ENCODE measurements at regions not wholly inside any gene's neighbourhood (a gene's known extent, or its start where the extent isn't known, plus 50 kb on each side); places are given as distances from the start of the nearest gene placed in this dataset.
A peak's percentile ranks its signal among the peaks of the same experiment; 100 is the strongest.

DNA sequence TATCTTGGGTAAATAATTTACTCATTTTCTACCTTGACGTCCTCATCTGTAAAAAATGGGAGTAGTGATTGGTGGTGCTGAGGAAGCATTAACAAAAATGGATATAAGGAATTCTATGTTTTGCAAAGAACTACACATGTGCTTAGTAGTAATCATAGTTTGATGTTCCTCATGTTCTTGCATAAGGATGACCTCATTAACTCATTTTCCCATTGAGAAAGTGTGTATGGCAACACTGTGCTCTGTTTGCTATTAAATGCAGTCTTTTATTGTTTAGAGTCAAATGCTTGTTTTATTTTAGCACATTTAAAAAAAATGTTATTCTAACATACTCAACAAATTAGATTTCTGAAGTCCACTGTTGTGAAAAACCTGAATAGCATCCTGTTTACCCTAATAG, 211.2 kb upstream of the RSPO3 start:
- no peak for DNase-seq (ENCODE audit: low spot score)

DNA sequence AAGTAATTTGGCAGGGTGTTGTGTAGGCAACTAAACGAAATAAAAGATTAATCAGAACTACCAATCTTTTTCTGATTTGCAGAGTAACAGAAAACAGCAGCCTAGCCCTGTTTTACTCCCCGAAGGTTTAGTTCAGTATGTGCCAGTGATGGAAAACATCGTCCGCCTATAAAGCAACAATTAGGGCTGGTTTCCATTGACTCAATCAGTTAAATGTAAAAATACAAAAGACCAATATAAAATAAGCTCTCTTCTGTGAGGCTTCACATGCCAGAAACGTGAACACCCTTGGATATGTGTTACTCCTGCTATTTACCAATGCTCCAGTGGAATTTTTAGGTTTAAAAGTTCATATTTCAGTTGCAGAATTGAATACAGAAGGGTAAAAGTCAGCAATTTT, 210.5 kb upstream of the RSPO3 start:
- no peak for DNase-seq (ENCODE audit: low spot score)

DNA sequence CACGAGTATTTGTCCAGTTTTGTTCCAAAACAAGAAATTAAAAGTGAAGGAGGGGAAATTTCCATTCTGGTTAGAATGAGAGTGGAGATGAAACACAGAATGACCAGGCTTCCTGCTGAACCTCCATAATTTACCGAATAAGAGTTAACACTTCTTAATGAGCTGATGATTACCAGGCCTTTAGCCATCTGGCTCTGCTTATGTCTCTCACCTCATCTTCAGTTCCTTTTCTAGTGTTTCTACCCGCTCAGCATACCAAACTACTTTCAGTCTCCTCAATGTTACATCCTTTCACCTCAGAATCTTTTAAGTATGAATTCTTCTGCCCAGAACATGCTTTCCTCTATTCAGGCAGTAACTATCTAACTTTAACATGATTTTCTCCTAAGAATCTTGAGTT, 209.0 kb upstream of the RSPO3 start:
- no peak for DNase-seq (ENCODE audit: low spot score)

DNA sequence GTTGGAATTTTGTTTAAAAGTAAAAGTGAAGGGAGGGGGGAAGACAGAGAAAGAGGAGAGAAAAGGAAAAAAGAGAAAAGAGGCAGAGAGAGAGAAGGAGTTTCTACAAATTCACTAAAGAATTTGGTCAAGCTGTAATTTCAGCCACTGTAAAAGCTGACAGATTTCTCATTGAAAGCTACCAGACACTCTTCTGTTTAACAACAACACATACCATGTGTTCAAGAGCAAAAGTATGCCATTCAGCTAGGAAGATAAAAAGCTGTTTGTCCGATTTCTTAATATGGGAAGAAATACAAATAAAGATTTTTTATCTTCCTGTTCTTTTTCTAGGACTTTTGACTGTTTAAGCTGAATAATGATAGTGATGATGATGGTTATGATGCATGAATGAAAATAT, 204.8 kb upstream of the RSPO3 start:
- no peak for DNase-seq (ENCODE audit: low spot score)

DNA sequence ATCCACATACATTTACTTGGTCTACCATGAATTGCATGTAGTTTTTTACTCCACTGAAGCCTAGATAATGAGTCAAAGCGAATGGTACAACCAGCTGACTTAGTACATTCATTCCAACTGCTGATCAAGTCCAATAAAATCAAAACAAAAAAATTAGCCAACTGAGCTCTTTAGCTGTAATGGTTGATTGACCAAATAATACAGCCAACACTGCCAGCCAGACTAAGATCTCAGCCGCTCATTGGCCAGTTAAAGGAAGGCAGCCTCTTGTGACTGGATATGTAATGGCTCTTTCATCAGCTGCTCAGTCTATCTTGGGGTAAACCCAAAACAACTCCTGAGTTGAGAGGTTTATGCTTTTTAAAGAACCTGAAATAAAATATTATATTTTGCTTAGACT, 204.3 kb upstream of the RSPO3 start:
- DNase-seq (ENCODE audit: low spot score) = no peak

DNA sequence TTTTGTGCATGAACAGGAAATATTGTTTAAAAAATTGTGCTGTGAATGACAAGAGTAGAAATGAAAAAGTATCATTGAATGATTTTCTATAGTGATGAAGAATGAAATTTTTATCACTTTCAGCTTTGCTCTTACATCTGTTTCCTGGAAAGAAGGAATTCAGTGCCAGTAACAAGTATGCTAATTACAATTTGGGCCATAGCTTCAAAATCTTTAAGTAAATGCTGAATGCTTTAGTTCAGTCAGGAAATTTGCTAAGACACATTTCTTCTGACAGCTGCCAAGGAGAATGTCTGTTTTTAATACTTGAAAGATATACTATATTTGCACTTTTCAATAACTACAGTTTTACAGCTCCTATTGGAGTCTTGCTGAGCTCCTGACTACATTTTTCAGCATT, 203.7 kb upstream of the RSPO3 start:
- DNase-seq (ENCODE audit: low spot score) = no peak

DNA sequence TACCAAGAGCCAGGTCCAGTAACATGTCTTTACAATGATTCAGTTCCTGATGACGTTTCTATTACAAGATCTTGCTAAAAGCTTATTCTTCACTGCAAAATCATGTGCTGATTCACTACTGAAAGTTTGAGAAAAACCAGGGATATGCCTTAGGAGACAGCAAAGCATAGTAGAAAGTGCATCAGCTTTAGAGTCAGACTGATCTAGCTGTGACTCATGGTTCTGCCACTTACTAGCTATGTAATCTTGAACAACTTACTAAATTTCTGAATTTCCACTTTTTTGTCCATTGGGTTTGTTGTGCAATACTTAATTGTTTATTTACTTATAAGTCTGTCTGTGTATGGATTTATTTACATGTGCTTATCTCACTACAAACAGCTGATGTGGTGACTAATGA, 198.5 kb upstream of the RSPO3 start:
- no peak for DNase-seq (ENCODE audit: low spot score)

DNA sequence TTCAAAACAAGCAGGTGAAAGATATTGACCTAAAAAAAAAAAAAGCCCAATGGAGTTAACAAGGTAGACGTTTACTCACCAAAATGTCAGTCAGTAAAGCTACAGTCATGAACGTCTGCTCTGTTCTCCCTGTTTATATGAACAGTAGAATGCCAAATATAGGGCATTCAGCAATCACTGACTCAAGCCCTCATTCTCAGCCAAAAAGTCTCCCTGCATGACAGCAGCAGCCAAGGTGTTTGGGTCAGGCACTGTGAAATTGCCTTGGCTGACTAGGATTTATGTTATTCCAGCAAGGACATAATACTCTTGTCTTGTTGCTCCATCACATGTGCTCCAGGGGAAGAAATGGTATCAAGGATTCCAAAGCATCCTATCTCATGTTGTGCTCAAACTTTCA, 194.7 kb upstream of the RSPO3 start:
- no peak for DNase-seq (ENCODE audit: low spot score)

DNA sequence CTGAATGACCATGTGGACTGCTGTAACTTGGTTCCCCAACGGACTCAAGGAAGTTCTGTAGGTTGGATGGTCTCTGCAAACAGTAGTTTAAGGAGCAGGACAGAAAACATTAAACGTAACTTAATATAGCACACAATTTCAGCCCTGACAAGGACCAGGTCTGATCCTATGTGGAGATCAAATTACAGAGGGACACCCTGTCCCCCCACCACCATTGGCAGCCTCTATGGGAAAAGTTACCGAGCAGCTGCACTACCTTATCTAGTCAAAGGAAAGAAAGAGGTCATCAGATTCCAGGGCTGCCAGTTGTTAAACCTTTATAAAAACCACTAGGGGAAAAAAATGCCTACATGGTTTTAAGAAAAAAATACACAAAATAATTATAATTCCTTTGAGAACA, 191.5 kb upstream of the RSPO3 start:
- no peak for DNase-seq (ENCODE audit: low spot score)

DNA sequence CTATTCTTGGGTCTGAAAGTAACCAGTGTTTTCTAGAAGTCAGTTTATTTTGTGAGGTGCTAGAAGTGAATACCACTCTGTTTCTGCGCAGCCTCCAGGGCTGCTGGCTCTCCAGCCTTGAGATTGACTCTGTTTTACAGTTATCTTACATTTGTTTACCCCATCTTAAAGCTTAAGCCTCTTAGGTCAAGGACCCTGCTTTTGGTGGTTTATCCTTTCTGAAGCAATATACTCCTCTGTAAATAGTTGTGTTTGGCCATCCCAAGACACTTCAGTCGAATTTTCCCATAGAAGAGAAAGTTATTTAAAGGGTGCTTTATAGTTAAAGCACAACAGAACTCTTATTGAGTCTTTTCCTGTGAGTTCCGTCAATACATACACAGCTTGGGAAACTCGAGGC, 190.6 kb upstream of the RSPO3 start:
- no peak for DNase-seq (ENCODE audit: low spot score)

DNA sequence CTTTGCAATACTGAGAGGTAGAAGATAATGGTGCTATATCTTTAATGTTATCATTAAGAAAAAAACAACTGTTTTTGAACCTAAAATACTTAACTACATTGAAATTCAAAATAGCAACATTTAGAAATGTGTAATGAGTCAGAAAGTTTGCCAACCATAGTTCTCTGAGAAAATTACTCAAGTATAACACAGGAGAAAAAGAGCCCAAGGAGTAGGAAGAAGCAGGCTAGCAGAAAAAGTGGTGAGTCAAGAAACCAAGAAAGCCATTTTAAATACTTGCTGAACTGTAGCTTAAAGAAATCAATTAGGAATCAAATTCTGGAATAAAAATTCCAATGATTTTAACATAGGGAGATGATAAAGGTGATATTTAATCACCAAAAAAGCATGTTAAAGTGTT, 181.0 kb upstream of the RSPO3 start:
- DNase-seq (ENCODE audit: low spot score) = no peak

DNA sequence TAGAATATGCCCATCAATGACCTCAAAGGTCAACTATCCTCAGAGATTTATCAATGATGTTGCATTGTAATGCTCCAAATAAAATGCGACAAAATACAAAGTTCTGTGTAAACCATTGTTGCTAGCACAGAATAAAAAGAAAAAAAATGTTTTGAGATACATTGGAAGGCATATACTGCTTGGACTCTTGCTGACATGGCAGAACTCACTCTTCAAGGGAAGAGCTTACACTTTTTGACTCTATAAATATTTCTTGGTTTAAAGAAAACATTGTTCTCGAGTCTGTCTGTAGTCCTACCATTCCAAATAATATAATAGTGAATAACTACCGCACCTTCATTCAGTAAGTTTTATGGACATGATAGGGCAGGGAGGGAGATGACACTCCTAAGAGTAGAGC, 178.7 kb upstream of the RSPO3 start:
- DNase-seq (ENCODE audit: low spot score) = no peak

DNA sequence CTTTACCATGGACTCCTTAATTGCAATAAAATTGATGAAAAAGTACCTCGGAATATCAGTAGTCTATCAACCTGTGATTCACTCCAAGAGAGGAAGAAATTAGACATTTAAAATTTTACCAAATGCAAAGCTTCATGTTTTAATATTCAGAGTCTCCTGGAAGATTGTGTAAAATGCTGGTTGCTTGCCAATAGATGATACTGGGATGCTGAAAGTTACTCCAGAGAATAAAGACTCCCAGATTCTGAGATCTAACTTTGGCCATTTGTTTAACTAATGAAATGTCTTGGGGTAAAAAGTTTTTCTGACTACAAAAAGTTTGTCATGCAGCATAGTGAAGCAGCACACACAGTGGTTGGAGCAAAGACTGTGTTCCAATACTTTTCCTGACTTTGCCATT, 176.7 kb upstream of the RSPO3 start:
- no peak for DNase-seq (ENCODE audit: low spot score)

DNA sequence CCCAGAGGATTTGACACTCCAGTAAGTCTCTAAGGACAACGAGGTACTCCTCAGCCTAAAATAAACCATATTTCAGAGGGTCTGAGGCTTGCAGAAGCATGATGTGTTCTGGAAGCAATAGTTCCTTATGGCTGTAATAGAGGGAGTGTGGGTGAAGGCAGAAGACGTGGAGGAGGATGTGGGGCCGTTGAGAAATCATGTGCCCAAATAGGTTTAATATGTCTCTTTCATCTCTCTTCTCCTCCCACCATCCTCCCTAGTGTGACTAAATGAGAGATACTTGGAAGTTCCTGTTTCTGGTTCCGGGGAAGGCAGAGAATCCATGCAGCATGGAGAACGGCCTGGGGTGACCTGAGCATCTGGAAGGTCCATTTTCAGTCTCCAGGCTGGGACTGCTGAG, 174.0 kb upstream of the RSPO3 start:
- no peak for DNase-seq (ENCODE audit: low spot score)

DNA sequence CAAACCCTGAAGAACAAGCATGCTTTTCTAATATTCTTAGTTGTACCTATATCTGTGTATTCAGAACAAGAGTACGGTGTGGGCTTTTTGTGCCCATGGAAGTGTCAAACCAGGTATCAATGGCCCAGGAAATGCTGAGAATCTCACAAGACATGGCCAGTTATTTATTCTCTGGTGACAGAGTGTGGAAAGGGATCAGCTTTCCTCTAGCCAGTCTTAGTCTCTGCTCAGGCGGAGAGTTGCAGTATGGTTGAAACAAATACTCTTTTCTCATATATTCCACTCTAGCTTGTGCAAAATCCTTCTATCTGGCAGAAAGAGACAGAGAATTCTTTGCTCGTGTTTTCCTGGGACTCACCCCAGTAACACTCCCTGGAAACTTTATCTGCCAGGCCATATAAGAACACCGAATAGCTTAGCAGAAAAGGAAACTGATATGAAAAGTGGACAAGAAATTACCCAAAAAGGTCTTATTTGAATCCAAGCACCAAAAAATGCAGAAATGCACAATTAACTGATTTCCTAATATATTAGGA, 173.3 kb upstream of the RSPO3 start:
- DNase-seq (ENCODE audit: low spot score) = no peak

DNA sequence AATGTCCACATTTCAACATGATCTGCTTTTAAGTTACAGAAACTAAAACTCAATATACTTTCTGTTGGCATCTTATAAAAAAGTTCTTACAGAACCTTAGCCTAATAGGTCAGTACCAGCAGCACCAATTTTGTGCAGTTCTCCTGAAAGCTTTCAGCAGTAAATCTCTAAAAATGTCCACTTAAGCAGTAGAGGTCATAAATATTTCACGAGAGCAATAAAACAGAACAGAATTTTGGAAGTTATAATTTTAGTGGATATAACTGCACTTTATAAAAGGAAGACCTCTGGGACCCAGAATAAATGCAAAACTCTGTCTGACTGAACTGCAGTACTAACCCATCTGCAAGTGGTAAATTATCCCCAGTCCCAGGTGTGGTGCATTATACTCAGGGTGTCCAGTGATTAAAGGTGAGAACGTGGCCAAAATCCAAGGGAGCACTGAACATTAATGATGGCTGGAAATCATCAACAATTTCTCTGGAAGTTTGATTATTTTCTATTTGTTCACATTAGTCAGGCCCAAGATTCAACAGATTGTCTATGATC, 172.6 kb upstream of the RSPO3 start:
- no peak for DNase-seq (ENCODE audit: low spot score)

DNA sequence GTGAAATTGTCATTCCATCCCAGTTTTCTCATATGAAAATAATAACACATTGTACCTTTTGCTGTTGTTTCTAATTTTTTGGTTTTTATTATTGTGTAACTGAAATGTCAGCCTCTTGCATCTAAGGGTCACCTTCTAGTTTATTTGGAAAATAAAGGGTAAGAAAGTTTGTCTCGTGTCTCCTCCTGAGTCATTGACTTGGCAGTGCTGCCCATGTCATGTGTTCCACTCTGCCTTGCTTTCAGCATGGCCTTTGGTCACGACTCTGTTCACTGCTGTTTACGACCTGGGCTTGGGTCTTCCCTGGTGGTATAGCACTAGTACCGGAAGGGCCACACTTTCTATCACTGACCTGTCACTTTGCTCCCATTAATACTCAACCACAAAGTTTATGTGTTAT, 171.4 kb upstream of the RSPO3 start:
- no peak for DNase-seq (ENCODE audit: low spot score)

DNA sequence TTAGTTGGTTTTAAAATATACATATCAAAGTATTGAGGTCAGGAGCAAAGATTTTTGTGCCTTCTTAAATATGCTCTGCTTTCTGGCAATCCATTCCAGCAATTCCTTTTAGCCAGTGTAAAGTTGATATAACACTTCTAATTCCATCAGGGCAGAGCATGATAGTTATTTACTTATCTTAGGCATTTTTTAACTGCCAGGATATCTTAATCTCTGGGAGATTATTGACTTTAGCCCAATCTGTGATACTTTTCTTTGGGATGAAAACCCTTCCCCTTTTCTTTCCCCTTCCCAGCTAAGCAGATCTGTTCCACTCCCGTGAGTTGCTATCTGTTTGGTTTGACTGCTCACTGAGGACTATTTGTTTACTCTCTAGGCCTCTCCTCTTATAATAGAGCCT, 168.7 kb upstream of the RSPO3 start:
- DNase-seq (ENCODE audit: low spot score) = no peak

DNA sequence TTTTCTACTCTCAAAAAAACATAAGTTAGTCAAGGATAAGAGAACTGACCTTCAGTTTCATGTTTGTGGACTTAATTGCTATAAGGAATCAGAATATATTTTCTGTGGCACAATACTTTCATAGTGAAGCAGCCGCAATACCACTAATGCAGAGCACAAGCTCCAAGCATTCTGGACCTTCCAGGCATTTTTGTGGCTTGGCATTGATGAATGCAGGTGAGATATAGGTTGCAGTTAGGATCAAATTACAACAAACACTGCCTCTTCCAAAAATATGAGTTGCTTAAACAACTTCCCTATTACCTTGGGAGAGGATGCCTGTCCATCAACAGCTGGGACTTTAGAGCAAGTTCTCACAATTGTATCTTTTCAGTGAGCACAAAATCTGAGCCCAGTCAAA, 162.8 kb upstream of the RSPO3 start:
- peak; percentile 42 for DNase-seq (ENCODE audit: low spot score)

DNA sequence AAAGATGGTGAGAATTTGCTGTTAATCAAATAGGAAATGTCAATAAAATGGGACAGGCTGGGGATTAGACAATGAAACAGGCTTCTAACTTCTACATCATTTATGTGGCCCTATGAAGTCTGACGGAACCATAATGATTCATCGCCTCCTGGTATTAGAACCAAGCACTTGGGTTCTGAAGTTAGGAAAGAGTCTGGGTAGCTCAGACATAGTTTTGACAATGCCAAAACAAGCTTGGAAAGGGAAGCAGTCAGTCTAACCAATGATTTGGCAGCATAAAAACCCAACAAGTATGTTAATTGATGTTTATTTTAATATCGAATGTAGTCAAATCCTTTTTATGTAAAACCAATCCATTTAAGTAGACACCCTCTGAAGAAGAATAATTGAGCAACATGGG, 160.8 kb upstream of the RSPO3 start:
- no peak for DNase-seq (ENCODE audit: low spot score)

DNA sequence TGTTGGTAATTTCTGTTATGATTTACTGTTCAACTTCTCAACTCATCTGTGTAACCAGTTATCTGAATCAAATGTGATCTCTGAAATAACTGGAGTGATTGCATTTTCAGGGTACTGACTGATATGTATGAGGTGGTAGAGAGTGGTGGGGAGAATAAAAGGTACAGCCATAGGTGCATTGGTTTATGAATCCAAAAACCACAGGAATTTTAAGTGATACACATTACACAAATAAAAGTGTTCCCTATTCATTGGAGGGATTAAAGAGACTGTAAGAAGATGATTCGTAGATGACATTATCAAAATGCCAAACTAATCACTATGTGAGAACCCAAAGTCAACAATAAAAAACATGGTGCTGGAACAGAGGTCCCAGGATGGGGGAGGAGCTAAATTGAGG, 158.7 kb upstream of the RSPO3 start:
- DNase-seq (ENCODE audit: low spot score) = peak; percentile 44

DNA sequence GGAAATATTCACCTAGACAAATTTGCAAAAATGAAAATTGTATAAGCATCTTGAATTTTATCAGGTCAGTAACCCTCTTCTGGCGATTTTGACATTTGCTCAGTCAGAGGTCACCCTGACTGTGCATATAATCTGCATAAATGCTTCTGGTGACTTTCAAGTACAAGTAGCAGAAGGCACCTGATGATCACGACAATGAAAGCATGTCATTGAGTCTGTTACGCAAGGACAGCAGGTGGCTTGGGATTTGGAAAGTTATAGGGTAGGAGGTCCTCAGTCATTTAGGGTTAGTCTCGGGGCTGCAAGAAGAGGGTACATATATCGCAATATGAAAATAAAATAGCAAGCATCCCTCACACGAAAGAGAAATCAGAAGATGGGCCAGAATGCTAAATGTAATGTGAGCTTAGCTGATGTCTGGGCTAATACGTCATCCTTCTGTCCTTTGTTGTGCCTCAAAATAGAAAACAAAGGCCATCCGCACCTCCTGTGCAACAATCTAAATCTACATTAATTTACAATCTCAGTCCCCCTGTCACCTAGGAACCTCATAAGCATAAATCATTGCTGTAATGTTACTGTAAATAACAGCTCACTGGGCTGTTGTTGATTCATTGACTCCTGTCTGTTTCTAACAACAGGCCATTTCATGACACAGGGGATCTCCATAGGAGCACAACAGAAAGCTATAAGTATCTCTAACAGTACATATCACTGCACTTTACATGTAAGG, 155.2 kb upstream of the RSPO3 start:
- DNase-seq (ENCODE audit: low spot score) = no peak

DNA sequence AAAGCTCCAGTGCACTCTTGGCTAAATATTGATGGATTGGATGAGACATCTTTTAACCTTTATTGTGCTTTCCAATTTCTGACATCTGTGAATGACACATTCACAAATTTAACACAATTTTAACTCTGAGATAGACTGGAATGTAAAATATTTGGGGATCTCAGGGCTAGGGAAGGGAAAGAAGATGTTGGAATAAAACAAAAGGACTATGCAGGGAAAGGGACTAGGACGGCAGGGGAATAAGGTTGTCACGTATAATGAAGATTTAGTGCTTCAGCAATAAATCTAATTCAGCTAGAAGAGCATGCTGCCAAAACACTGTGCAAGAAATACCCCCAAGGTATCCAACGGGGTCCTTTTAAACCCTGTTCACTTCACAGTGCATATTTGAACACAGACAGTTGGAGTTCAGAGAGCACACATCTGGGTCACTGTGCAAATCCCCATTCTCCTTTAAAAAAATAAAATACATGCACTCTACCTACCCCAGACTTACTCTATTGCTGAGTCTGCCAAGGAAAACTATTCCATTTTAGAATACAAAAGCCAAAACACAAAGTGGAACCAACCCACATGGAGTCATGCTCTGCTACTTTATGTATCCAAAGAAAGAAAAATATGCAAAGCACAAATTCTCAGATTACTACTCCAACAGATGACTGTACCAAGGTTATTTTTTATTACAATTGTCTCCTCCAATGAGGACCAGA, 151.0 kb upstream of the RSPO3 start:
- DNase-seq (ENCODE audit: low spot score) = no peak

All from SW480 (cell line).